CD4-positive, alpha-beta T cell (primary cell): ENCODE measurements at regions not wholly inside any gene's neighbourhood (a gene's known extent, or its start where the extent isn't known, plus 50 kb on each side); places are given as distances from the start of the nearest gene placed in this dataset.

Experiments used
- ATAC-seq: fragments of 200-7000 bp; cut with Tn5 transposase; one replicate; pipeline ENCODE4 v1.10.0; 2022; ENCODE audit warnings: mild to moderate bottlenecking; ENCODE audit not compliant: poor library complexity
- CTCF ChIA-PET: fragments of 350-600 bp; sonication (Branson Sonifier 250); formaldehyde crosslinking; loops from one replicate; lab custom pipeline; 2021; ENCODE audit warnings: antibody characterized with exemption, inconsistent platforms; lab: Charles Lee
- POLR2A ChIA-PET: fragments of 350-600 bp; sonication (Branson Sonifier 250); formaldehyde crosslinking; loops from one replicate; lab custom pipeline; 2021; ENCODE audit warnings: antibody characterized with exemption, inconsistent platforms; lab: Charles Lee
- DNase-seq, 14 experiments: peaks; one replicate each; pipeline ENCODE4 v3.0.0-alpha.2; 2013 to 2020; ENCODE audit warnings: mixed read lengths in 2 of 14
- H3K27ac ChIP-seq, 2 donors: one replicate each; pipeline versions ENCODE4 v1.5.1 to v1.7.0; 2013; ENCODE audit warnings: low read length in 2 of 2, low read depth in 1 of 2, mild to moderate bottlenecking in 1 of 2
- H3K27me3 ChIP-seq, 2 experiments: 1 replicate in 1 of 2; 2 replicates in 1 of 2; pipeline versions ENCODE4 v1.6.1 to v1.7.0; 2013; ENCODE audit warnings: low read length in 2 of 2, control low read depth in 1 of 2, mild to moderate bottlenecking in 1 of 2, moderate library complexity in 1 of 2; ENCODE audit not compliant: insufficient read depth in 2 of 2, control insufficient read depth in 1 of 2
- H3K36me3 ChIP-seq: one replicate; pipeline ENCODE4 v1.6.1; 2013; ENCODE audit warnings: low read length, control low read depth; ENCODE audit not compliant: insufficient read depth
- H3K4me1 ChIP-seq: one replicate; pipeline ENCODE4 v1.6.1; 2013; ENCODE audit warnings: low read length, control low read depth; ENCODE audit not compliant: insufficient read depth
- H3K4me3 ChIP-seq: one replicate; pipeline ENCODE4 v1.5.1; 2013; ENCODE audit warnings: mild to moderate bottlenecking, low read length, moderate library complexity
- H3K9me3 ChIP-seq, 2 experiments: 1 replicate in 1 of 2; 2 replicates in 1 of 2; pipeline versions ENCODE4 v1.6.1 to v1.7.0; 2013; ENCODE audit warnings: low read length in 2 of 2, mild to moderate bottlenecking in 2 of 2, control low read depth in 1 of 2, moderate library complexity in 1 of 2; ENCODE audit not compliant: control insufficient read depth in 1 of 2, insufficient read depth in 1 of 2
- H3K27ac Mint-ChIP-seq: one replicate; pipeline ENCODE4 v1.8.0; 2020; ENCODE audit warnings: mixed read lengths
- H3K27me3 Mint-ChIP-seq: one replicate; pipeline ENCODE4 v1.8.0; 2021; ENCODE audit warnings: mixed read lengths
- H3K36me3 Mint-ChIP-seq: one replicate; pipeline ENCODE4 v1.8.0; 2021; ENCODE audit warnings: low read depth, mixed read lengths
- H3K4me1 Mint-ChIP-seq: one replicate; pipeline ENCODE4 v1.8.0; 2021; ENCODE audit warnings: low read depth, mixed read lengths
- H3K4me3 Mint-ChIP-seq: one replicate; pipeline ENCODE4 v1.8.0; 2020; ENCODE audit warnings: mild to moderate bottlenecking, mixed read lengths
- H3K9me3 Mint-ChIP-seq: one replicate; pipeline ENCODE4 v1.8.0; 2020; ENCODE audit warnings: mixed read lengths
- CTCF ChIP-seq: fragments of 200-600 bp; IDR thresholded peaks from one replicate; pipeline ENCODE4 v1.8.0; 2022; ENCODE audit warnings: antibody characterized with exemption, mild to moderate bottlenecking
- intact Hi-C, 2 experiments: fragments of 100-400 bp; cut with DNase I in 1 of 2; cut with micrococcal nuclease in 1 of 2; formaldehyde crosslinking; loops; one replicate each; pipeline versions ENCODE4 v1.15.1 to v1.9.0; 2023 to 2025; cut with DNase I, micrococcal nuclease

DNA sequence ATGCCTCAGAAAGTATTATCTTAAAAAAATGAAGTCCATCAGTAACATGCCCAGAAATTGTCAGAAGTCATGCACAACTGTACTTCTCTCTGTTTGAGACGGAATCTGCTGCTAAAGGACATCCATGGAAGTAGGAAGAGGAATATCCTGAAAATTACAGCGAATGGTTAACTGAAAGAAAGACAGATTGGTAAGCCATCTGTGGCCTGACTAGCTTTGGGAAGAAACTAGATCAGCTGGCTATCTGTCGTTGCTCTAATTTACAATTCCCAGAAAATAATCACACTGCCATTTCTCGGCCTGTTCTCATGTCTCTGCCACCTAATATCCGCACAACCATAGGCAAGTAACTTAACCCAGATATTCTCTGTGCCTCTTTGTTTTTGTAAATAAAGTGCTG is 496.5 kb downstream of the PCDH19 start:
- no peaks in the 10 kb centered on the region for H3K27me3 ChIP-seq
- POLR2A ChIA-PET = no interaction called here
- H3K4me1 ChIP-seq = no peaks in the 10 kb centered on the region
- intact Hi-C loops = no loop called here
- H3K4me3 ChIP-seq = no peak overlapping the region
- no peaks in the 10 kb centered on the region for H3K27me3 Mint-ChIP-seq
- H3K36me3 ChIP-seq = no peaks in the 10 kb centered on the region
- H3K27ac Mint-ChIP-seq = no peak overlapping the region
- H3K9me3 ChIP-seq = no peaks in the 10 kb centered on the region
- H3K4me1 Mint-ChIP-seq = no peaks in the 10 kb centered on the region
- no peak for DNase-seq
- H3K9me3 Mint-ChIP-seq = no peaks in the 10 kb centered on the region
- H3K36me3 Mint-ChIP-seq = no peaks in the 10 kb centered on the region
- CTCF ChIA-PET = no interaction called here
- H3K27ac ChIP-seq = no peak overlapping the region
- no peak for ATAC-seq
- TF ChIP-seq CTCF = no peak
- H3K4me3 Mint-ChIP-seq = no peak overlapping the region

GRCh38 chrX:99909946-99910345 is 500.1 kb downstream of the PCDH19 start:
- H3K4me3 Mint-ChIP-seq = no peak overlapping the region
- Histone ChIP-seq H3K36me3 (no peaks in the 10 kb centered on the region), H3K9me3 (no peaks in the 10 kb centered on the region), H3K4me3 (no peak overlapping the region), H3K4me1 (no peaks in the 10 kb centered on the region), H3K27me3 (no peaks in the 10 kb centered on the region), H3K27ac (no peak overlapping the region)
- ChIA-PET POLR2A (no interaction called here), CTCF (no interaction called here)
- DNase-seq (no peak), ATAC-seq (no peak)
- no peak overlapping the region for H3K27ac Mint-ChIP-seq
- no peaks in the 10 kb centered on the region for H3K27me3 Mint-ChIP-seq
- H3K9me3 Mint-ChIP-seq = no peaks in the 10 kb centered on the region
- H3K36me3 Mint-ChIP-seq = no peaks in the 10 kb centered on the region
- H3K4me1 Mint-ChIP-seq = no peaks in the 10 kb centered on the region
- no peak for TF ChIP-seq CTCF
- intact Hi-C loops = no loop called here

DNA sequence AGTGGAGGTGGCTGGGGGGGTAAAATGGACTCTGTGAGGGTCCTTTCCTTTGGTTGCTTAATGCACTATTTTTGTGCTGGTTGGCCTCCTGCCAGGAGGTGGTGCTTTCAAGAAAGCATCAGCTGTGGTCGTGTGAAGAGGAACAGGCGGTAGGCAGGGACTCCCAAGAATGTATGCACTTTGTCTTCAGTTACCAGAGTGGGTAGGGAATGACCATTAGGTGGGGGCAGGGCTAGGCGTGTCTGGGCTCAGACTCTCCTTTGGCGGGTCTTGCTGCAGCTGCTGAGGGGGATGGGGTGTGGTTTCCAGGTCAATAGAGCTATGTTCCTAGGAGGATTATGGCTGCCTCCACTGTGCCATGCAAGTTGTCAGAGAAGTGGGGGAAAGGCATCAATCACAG is 509.0 kb downstream of the PCDH19 start:
- ChIA-PET POLR2A (no interaction called here), CTCF (no interaction called here)
- no peak overlapping the region for H3K27ac ChIP-seq
- Mint-ChIP-seq H3K27me3 (no peaks in the 10 kb centered on the region), H3K36me3 (no peaks in the 10 kb centered on the region), H3K27ac (no peak overlapping the region), H3K4me1 (no peaks in the 10 kb centered on the region), H3K9me3 (no peaks in the 10 kb centered on the region), H3K4me3 (no peak overlapping the region)
- ATAC-seq (no peak), DNase-seq (no peak)
- intact Hi-C loops = no loop called here
- H3K36me3 ChIP-seq = no peaks in the 10 kb centered on the region
- peaks cover 0 to 7% of the 10 kb centered on the region in 2 experiments for H3K9me3 ChIP-seq
- TF ChIP-seq CTCF = no peak
- no peaks in the 10 kb centered on the region for H3K4me1 ChIP-seq
- H3K4me3 ChIP-seq = no peak overlapping the region
- H3K27me3 ChIP-seq = no peaks in the 10 kb centered on the region
